GM18867 (cell line): ENCODE measurements at regions not wholly inside any gene's neighbourhood (a gene's known extent, or its start where the extent isn't known, plus 50 kb on each side); places are given as distances from the start of the nearest gene placed in this dataset.
A peak's percentile ranks its signal among the peaks of the same experiment; 100 is the strongest.
"Not testable (repeated sequence)": the region's sequence is repeated elsewhere in the genome, so short reads cannot be mapped to it uniquely, and the experiment has no call there.

Source experiments
- ATAC-seq: cut with Tn5 transposase; IDR thresholded peaks from one replicate; pipeline ENCODE4 v1.9.1; 2021; ENCODE audit warnings: mild to moderate bottlenecking, moderate library complexity; ENCODE audit not compliant: unreplicated experiment

DNA sequence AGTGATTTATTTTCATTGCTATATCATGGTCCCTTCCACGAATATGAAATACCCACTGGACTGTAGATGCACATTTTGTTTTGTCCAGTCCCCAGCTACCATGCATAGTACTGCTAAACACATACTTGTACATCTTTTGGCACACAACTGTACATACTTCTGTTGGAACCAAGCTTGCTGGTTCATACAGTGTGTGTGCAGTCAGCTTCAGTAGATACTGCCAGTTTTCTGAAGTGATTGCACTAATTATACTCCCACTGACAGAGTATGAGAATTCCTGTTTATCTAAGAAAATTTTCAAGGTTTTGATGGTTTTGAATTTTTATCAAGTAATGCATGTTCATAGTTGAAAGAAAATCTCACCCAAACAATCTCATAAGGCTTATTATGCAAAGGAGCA, 100.7 kb upstream of the LMCD1 start:
- no peak for ATAC-seq

DNA sequence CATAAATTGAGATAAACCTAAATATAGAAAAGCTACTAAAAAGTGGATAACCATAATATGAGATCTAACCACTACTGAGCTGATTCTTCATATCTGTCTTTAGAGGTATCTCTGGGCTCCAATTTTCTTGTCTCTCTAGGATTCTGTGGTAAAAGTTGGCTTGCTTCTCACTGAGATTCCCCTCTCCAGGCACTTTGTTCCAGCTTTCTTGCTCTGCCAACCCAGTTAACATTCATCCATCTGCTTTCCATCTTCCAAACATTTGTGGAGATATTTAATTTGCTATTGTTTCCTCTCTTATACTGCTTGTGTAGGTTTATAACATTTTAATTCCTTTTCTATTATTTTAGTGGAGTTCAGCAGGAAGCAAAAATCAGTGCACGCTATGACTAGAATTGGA, 97.6 kb upstream of the LMCD1 start:
- no peak for ATAC-seq

- ATAC-seq, result no peak
These were observed 96.5 kb upstream of the LMCD1 start for GRCh38 chr3:8405144-8405543.

GRCh38 chr3:8406479-8406878, 95.1 kb upstream of the LMCD1 start:
- ATAC-seq, result no peak

DNA sequence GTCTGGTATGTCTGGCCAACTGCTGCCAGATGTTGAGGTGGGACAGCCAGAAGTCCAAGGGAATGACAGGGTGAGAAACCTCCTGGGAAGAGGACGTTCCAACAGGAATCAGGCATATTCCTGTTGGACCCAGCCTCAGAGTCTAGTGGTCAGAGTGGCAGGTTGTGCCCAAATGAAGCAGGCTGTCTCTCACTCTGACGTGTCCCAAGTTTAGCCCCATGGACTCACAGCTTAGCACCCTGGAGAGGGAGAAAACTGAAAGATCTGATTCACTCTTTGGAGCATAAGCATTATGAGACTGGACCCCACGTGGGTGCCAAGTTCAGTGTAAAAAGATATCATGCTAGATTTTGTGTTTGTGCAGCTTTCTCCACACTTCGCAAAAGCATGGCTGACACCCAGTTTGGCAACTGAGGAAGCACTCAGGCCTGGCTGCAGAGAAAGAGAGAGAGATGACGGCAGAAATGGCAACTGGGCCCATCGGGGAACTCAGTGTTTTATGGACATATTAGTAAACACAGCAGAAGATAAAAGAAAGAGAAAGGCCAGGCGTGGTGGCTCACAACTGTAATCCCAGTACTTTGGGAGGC, 88.2 kb upstream of the LMCD1 start:
- ATAC-seq, result no peak

DNA sequence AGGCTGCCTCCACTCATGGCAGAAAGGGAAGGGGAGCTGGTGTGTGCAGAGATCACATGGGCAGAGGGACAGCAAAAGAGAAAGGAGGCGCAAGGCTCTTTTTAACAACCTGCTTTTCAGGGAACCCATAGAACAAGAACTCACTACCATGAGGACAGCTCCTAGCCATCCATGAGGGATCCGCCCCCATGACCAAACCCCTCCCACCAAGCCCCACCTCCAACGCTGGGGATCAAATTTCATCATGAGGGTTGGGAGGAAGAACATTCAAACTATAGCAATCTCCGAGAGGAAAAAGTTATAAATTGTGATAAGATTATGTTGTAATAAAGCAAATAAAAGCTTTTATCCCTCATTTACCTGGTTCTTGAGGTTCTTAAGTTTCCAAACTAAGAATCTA, 84.7 kb upstream of the LMCD1 start:
- ATAC-seq, result peak; percentile 64

- ATAC-seq, result no peak
These were observed 81.0 kb upstream of the LMCD1 start for GRCh38 chr3:8420612-8421011.

DNA sequence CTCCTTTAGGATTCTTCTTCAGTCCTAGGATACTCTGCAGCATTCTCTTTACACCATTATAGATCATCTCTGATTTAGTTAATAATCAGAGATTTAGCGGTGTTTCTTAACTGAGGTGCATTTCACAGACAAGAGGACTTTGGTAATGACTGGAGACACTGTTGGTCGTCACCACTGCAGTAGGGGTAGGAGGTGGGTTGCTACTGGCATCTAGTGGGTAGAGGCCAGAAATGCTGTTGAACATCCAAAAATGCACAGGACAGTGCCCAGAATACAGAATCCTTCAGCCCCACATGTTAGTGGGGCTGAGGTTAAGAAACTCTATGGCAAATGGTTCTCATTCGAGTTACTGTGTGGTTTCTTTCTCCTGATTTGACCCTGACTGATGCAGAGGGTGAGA, 80.4 kb upstream of the LMCD1 start:
- ATAC-seq, result no peak

- ATAC-seq, result no peak
These were observed 79.9 kb upstream of the LMCD1 start for GRCh38 chr3:8421711-8422110.

DNA sequence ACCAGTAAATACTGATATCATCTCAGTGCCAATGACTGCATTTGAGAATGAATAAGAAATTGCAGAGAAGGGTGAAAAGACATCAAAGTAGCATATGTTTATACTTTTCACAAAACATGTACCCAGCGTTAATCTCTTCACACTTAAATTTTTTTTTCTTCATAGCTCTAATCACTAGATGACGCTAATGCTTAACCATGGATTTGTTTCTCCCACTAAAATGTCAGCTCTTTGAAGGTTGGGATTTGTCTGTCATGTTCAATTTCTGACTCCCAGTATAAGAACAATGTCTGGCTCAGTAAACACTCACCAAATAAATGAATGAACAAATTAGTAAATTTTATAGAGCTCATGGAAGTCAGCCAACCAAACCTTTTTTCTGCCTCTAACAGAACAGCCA, 78.3 kb upstream of the LMCD1 start:
- ATAC-seq, result no peak

DNA sequence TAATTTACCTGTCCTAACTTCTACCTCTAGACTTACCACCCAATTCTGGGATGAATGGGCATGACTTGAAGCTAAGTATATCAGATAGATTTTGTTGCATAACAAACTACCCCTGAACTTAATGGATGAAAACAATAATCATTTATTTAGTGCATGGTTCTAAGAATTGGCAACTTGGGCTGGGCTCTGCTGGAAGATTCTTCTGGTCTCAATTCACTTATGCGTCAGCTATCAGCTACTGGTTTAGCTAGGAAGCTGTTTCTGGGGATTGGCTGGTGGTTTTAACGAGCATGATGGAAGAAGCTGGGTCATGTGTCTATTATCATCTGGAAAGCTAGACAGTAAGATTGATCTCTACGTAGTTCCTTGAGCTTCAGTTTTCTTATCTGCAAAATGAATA, 77.3 kb upstream of the LMCD1 start:
- no peak for ATAC-seq

GRCh38 chr3:8436661-8437287, 64.8 kb upstream of the LMCD1 start:
- no peak for ATAC-seq

GRCh38 chr3:8438507-8439079, 63.0 kb upstream of the LMCD1 start:
- no peak for ATAC-seq

- not testable (repeated sequence) for ATAC-seq
These were observed 61.5 kb upstream of the LMCD1 start for GRCh38 chr3:8440142-8440541.

- no peak for ATAC-seq
These were observed 59.6 kb upstream of the LMCD1 start for GRCh38 chr3:8441969-8442559.

- ATAC-seq, result no peak
These were observed 58.5 kb upstream of the LMCD1 start for GRCh38 chr3:8442993-8443650.

GRCh38 chr3:8443829-8444791, 57.5 kb upstream of the LMCD1 start:
- ATAC-seq, result no peak

DNA sequence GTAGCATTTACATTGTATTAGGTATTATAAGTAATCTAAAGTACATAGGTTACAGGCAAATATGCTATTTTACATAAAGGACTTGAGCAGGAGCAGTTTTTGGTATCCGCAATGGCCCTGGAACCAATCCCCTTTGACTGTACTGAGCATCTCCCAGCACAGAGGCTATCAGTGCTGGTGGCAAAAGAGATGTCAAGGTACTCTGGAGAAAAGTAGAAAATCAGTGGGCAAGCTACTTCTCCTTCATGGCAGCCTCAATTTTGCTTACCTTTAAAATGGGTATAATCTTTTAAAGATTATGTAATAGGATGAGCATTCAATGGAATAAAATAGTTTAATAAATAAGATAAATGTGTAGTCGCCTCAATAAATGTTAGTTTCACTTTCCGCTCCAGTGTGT, 56.7 kb upstream of the LMCD1 start:
- ATAC-seq, result no peak

DNA sequence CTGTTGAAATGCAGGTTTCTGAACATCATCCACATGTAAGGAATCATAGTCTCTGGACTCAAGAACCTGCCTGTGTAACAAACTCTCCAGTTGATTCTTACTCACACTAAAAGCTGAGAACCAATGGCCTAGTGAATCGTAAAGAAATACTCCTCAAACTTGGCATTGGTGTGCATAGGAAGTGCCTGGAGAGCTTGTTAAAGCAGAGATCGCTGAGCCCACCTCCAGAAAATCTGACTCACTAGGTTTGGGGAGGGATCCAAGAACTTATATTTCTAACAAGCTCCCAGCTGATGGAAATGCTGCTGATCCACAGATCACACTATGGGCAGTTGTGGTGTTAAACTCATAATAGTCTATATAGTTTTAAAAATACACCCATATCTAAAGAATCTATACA, 55.8 kb upstream of the LMCD1 start:
- no peak for ATAC-seq

GRCh38 chr3:8446845-8447244, 54.8 kb upstream of the LMCD1 start:
- ATAC-seq, result no peak

- ATAC-seq, result no peak
These were observed 51.0 kb upstream of the LMCD1 start for GRCh38 chr3:8450618-8451017.
